Astrocyte of the cerebellum (primary cell): ENCODE measurements at regions not wholly inside any gene's neighbourhood (a gene's known extent, or its start where the extent isn't known, plus 50 kb on each side); places are given as distances from the start of the nearest gene placed in this dataset.

Source experiments
- DNase-seq: peaks from one replicate; pipeline ENCODE4 v3.0.0-alpha.2; 2011; ENCODE audit warnings: low read depth
- H3K4me3 ChIP-seq: 2 replicates; pipeline ENCODE4 v1.5.1; 2011; ENCODE audit warnings: mild to moderate bottlenecking, low read depth, low read length, moderate library complexity
- in situ Hi-C: cut with HindIII; loops from 2 replicates; pipeline ENCODE4 v1.10.0; 2017; ENCODE audit warnings: low sequenced_read_pairs
- TF ChIP-seq, protein P1 (sequence below): IDR thresholded peaks from 2 replicates; pipeline ENCODE4 v1.5.1; 2012; ENCODE audit warnings: low read length, low read depth, moderate library complexity, mild to moderate bottlenecking; ENCODE audit errors: missing control alignments

- DNase-seq = no peak
- in situ Hi-C loops = no loop called here
- H3K4me3 ChIP-seq = no peak overlapping the region
- TF ChIP-seq, protein P1, sequence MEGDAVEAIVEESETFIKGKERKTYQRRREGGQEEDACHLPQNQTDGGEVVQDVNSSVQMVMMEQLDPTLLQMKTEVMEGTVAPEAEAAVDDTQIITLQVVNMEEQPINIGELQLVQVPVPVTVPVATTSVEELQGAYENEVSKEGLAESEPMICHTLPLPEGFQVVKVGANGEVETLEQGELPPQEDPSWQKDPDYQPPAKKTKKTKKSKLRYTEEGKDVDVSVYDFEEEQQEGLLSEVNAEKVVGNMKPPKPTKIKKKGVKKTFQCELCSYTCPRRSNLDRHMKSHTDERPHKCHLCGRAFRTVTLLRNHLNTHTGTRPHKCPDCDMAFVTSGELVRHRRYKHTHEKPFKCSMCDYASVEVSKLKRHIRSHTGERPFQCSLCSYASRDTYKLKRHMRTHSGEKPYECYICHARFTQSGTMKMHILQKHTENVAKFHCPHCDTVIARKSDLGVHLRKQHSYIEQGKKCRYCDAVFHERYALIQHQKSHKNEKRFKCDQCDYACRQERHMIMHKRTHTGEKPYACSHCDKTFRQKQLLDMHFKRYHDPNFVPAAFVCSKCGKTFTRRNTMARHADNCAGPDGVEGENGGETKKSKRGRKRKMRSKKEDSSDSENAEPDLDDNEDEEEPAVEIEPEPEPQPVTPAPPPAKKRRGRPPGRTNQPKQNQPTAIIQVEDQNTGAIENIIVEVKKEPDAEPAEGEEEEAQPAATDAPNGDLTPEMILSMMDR = no peak
Observed at GRCh38 chr3:103075282-103075681, 640.5 kb downstream of the ZPLD1 start.

DNA sequence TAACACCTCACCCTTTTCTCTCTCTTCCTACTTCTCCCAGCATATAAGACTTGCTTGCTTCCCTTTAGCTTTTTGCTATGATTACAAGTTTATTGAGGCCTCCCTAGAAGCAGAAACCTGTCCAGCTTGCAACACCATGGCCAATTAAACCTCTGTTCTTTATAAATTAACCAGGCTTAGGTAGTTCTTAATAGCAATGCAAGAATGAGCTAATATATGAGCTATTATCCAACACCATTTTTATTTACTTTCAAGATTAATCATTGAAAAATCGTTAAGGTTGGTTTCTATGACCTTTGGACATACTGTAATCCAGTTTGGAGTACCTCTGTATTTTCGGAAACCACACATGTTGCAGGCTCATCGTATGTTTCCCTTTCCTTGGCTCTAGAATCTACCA is 643.1 kb downstream of the ZPLD1 start:
- no peak for DNase-seq
- in situ Hi-C loops = no loop called here
- no peak overlapping the region for H3K4me3 ChIP-seq
- TF ChIP-seq, protein P1 = no peak

DNA sequence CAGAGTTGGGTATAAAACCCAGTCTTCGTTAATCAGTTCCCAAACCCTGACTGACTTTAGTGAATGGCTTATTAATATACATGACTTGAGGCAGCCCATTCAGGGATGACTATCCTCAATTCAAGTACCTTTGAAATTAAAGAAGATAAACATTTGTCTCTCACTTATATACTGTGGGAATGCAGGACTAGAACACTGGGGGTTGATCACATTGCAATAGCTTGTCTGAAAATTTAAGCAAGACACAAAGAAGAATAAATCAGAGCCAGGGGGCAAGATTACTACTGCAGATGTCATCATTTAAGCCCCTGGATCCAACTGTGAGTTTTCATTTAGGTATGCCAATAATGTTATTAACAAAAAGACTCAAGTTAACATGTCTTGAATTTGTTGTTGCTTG is 647.7 kb downstream of the ZPLD1 start:
- TF ChIP-seq, protein P1 = no peak
- in situ Hi-C loops = no loop called here
- DNase-seq = no peak
- H3K4me3 ChIP-seq = no peak overlapping the region

DNA sequence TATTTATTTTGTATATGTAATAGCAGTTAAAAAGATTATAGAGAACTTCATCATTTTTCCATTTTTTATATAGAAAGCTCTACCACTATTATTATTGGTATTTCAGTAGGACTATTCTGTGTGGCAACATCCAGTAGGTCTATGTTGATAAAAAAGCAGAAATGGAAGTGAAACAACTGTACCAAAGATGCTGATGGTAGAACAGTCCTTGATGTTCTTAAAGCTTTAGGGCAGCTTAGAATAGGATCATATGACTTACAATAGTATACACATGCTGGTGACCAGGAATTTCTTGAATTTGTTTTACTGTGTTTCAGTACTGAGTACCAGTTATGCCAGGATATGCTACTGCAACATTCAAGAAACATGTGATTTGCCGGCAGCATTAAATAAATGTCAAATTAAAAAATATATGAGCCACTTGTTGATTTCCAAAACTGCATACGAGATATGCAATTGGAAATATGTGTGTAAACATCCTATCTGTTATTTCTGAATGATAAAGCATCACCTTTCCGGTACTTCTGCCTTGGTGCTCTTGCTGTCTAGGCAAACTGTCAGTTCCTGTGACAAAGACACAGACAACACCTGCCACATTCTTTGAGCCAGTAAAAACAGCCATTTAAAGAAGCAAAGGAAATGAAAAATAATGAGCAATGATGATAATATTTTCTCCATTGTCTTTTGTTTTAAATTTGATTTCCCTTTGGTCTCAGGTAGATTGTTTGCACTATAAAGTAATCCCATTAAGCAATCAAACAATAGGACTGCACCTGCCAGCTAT is 649.2 kb downstream of the ZPLD1 start:
- in situ Hi-C loops = no loop called here
- TF ChIP-seq, protein P1 = no peak

DNA sequence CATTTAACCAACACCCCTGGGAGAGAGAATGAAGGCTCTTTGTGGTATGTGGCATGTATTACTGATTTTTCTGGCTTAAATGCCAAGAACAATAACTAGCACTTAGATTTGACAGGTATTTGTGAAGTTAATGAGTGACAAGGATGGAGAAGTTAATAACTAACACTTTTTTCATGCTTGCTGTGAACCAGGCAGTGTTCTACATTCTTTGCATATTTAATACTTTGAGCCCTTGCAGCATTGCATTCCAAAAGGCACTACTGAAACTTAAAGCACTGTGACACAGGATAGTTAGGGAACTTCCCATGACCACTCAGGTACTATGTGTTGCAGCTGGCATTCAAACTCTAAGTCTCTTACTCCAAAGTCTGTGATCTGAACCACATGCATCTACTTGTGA is 650.6 kb downstream of the ZPLD1 start:
- TF ChIP-seq, protein P1 = no peak
- no peak overlapping the region for H3K4me3 ChIP-seq
- in situ Hi-C loops = no loop called here
- no peak for DNase-seq

More for the DNA sequence above, 649.2 kb downstream of the ZPLD1 start:
- DNase-seq = no peak
- no peak overlapping the region for H3K4me3 ChIP-seq

DNA sequence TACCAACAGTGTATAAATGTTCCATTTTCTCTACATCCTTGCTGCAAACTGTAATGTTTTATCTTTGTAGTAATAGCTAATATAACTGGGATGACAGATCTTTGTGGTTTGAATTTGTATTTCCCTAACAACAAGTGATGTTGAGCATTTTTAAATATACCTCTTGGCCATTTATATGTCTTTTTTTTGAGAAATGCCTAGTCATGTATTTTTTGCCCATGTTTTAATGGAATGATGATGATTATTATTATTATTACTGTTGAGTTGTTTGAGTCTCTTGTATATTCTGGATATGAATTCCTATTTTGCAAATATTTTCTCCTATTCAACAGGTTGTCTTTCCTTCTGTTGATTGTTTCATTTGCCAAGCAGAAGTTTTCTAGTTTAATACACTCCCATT is 654.9 kb downstream of the ZPLD1 start:
- no peak overlapping the region for H3K4me3 ChIP-seq
- no peak for DNase-seq
- TF ChIP-seq, protein P1 = no peak
- in situ Hi-C loops = no loop called here
